NCI-H82 (cell line): ENCODE measurements at regions not wholly inside any gene's neighbourhood (a gene's known extent, or its start where the extent isn't known, plus 50 kb on each side); places are given as distances from the start of the nearest gene placed in this dataset.

Source experiments
- DNase-seq: peaks from one replicate; lab custom pipeline; 2025; lab: John Stamatoyannopoulos, UW

GRCh38 chr4:117801756-117802155 lies 232.5 kb upstream of the NDST3 start:
- no peak for DNase-seq

DNA sequence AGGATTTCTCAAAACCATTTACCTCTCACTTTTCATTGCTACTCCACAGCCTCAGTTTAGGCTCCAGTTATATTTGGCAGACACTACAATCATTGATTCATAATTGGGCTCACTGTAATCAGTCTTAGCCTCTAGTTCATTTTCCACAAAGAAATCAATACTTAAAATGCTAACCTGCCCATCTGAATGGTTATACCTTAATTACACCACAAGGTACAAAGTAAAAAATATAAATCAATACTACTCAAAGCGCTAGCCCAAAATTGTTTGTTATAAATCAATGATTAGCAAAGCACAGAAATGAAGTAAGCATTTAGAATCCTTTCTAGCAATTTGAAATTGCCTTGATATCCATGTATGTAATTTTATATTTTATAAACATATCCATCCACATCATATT lies 222.6 kb upstream of the NDST3 start:
- DNase-seq = no peak

- DNase-seq = no peak
Observed at GRCh38 chr4:117814277-117815246, 219.7 kb upstream of the NDST3 start.

- no peak for DNase-seq
Observed at GRCh38 chr4:117817301-117817700, 217.0 kb upstream of the NDST3 start.

DNA sequence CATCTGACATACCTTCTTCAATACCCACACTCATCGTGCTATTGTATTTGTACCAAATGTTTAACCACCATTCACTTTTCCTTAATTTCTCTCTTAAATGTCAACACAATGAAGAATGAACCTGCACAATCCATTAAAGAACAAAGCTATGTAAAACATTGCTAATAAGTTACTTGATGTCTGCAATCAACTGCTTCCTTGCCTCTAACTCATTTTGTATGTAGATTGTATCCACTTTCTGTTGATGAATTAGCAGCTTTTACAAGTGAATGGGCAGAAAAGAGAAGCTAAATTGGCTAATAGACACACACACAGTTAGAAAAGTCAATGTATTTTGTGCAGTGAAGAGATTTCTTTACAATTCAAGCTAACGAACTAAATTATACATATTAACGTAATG lies 212.5 kb upstream of the NDST3 start:
- no peak for DNase-seq

DNA sequence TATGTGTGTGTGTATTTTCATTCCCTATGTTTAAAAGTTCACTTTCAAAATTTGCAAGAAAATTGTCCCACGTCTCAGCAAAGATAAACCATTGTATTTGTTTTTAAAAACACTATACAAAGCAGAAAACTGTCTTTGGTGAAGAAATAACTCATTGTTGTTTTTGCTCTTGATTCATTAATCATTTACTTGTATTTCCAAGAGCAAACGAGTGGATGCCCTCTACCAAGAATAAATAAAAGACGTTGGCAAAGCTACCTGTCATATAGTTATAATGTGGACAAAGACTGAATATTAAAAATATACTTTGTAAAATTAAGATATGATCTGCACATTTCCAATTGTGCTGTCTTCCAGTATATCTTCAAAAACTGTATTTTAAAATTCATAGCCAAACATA lies 210.9 kb upstream of the NDST3 start:
- DNase-seq = no peak

DNA sequence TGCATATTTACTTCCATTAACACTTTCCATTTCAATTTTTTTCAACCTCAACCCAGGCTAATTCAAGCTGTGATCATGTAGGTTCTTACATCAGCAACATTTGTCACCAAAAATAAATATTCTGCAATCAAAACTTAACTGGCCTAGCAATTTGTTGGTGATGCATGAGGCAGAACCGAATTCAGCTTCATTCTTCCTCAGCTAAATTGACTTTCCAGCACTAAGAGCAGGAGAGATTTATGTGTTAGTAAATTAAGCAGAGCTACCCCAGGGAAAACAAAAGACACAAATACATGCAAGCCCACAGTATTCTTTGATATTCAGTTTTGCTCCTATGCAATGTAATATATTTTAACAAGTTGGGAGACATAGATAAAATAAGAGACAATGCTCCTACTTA lies 208.7 kb upstream of the NDST3 start:
- DNase-seq = no peak

DNA sequence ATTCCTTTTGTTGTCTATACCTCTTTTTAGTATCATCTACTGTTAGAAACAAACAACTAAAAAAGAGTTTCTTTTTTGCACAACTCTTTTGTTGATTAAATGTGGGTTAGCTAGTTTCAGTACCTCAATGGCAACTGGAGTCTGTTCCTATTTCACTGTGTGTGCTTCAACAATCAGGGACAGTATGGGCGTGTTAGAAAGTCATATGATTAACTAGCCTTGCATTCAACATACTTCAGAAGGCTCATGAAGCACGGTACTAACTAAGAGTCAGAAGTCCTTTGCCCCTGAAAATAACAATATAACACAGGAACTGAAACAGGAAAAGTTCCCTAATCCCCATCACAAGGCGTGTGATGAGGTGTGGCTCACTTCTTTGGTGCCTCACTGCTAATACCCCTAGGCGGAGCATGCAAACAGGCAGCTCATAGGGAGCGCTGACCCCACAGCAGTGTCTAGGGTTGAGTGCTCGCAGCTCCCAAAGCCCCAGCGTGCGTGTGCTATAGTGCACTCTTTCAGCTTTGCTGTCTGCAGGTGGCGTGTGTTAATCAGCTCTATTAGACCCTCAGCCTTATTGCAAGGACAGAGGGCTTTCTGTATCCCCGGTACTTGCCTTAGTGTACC lies 203.1 kb upstream of the NDST3 start:
- peak; percentile 4 for DNase-seq

- no peak for DNase-seq
Observed at GRCh38 chr4:117835566-117835965, 198.7 kb upstream of the NDST3 start.

DNA sequence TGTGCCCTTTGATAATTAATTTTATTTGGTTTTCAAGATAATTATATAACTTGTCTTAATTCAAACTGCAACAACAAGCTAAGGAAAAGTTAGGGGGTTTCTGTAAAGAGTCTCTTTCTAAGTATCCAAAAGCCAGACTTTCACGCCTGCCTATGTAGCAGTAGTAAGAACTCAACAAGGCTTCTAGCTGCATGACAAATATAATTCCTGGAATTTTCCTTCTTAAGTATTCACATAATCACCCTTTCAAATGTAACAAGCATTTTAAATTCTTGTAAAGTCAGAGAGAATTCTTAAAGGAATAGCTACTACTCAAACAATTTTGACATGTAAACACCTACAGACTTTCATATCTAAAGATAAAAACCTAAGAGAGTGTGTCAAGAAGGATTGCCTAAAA lies 189.7 kb upstream of the NDST3 start:
- no peak for DNase-seq

GRCh38 chr4:117845270-117845669 lies 189.0 kb upstream of the NDST3 start:
- no peak for DNase-seq

- no peak for DNase-seq
Observed at GRCh38 chr4:117847849-117848248, 186.4 kb upstream of the NDST3 start.

DNA sequence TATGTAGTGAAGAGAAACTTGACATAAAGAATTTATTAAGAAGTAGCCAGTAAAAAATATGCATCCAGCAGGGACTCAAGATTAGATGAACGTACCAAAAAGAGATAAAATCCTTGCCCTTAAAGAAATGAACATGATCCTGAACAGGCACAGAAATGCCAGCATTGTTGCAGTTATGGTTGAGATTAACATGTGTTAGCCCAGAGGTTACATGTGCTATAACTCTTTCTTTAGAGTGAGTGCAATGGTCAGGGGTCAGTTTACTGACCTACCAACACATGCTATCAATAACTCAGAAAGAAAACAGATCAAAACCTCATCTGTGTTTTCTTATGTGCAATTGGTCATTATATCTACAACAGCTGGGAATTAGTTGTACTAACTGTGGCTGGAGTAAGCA lies 166.1 kb upstream of the NDST3 start:
- no peak for DNase-seq

- DNase-seq = no peak
Observed at GRCh38 chr4:117873779-117874178, 160.5 kb upstream of the NDST3 start.

- no peak for DNase-seq
Observed at GRCh38 chr4:117874216-117874615, 160.1 kb upstream of the NDST3 start.

DNA sequence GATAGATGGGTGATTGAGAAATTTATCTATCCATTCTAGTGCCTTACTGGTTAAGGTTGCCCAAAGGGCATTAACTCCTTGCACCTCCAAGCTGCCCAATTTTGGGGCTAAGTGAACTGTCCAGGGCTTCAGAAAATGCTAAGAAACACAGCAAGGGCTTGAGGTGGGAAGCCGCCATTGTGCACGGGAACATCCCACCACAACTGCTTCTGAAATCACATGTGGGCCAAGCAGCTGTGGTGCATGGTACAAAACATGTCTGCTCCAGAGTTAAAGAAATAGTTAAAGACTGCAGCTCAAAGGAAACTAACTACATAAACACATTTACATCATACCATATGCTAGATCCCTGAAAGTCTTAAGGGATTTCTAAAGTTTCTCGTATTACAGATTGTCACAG lies 144.3 kb upstream of the NDST3 start:
- DNase-seq = no peak

DNA sequence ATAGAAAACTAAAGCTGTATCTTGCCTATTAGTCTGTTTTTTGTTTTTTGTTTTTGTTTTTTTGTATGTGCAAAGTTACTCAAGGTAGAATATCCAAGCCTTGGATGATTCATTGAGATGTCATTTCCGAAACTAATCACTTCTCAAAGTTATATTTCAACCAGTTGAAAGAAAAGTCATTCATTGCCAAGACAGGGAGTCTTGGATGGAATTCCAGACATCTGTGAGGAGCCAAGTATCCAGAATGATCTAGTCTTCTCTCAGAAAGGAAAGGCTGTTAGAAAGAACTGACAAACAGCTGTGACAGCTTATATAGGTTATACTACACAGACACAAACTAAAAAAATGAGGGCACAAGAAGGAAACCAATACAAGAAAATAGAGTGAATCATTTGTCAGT lies 141.1 kb upstream of the NDST3 start:
- DNase-seq = no peak

- no peak for DNase-seq
Observed at GRCh38 chr4:117898496-117898895, 135.8 kb upstream of the NDST3 start.

DNA sequence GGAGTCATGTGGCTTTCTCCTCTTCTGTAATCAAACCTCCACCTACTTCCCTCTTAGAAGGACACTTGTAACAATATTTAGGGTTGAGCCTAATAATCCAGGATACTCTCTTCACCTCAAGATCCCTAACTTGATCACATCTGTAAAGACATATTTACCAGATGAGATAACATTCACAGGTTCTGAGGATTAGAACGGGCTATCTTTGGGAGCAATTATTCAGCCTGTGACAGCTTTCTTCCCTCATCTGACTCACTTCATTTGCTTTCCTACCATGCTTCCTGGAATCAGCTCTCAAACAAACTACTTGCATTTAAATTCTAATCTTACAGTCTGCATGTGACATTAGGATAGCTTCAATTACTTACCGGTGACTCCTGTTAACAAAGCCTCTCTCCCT lies 133.5 kb upstream of the NDST3 start:
- no peak for DNase-seq

DNA sequence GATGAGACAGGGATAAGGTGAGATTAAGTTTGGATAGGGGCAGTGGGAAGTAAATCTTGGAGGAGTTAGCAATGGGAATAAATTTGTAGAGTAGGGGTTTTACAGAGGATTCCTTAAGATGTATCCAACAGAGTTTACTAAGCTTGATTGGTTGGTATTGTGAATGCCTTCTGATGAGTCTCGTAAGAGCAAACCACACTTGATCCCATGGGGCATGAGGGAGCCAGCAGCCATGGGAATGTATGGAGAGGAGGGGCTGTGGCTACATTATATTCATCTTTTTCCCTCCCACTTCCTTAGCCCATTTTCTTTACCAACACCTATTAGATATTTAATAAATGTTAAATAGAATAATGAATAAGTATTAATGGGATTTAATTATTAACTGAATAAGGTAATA lies 126.6 kb upstream of the NDST3 start:
- DNase-seq = peak; percentile 39

DNA sequence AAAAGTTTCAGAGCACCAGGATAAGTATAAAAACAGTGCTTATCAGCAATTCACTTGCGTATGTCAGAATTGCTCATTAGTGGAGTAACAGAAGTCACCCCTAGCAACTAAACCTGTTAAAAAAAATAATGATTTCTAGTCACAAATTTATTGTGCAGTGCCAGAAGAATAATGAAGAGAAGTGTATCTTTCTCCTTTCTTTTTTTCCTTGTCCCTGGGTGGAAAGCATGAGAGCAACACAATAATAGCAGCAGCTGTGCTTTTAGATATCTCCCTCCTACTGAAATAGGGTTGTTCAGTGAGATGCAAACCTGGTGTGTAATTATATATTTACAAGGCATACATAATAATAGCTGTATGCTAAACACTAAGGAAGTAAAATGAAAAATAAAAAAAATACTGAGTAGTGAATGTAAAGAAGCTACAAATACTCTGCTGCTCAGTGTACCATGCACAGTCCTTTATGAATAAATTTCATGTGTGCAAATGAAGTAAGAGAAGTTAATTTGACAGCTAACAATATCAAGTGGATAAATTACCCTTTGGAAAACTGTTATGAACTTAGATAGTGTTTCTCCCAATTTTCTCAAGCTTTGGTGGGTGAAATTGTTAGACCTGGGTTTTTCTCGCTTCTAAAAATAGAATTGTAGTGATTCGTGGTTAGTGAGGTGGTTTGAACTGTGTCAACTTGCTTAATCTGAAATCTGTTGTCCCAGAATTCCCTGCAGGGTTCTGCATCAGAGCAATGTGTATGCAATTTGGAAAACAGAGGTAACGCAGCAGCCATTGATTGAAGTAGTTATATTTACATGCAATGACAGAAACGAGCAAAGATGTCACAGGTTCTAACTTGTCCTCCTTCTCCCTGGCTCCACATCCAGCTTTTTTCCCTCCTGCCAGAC lies 125.7 kb upstream of the NDST3 start:
- DNase-seq = no peak

GRCh38 chr4:117916728-117917127 lies 117.6 kb upstream of the NDST3 start:
- no peak for DNase-seq
